Muscle of leg (tissue), 3 donors: ENCODE measurements at regions not wholly inside any gene's neighbourhood (a gene's known extent, or its start where the extent isn't known, plus 50 kb on each side); places are given as distances from the start of the nearest gene placed in this dataset.

ENCODE experiments used
- DNase-seq: peaks from one replicate; pipeline ENCODE4 v3.0.0; 2013
- H3K27ac ChIP-seq: one replicate; pipeline ENCODE4 v1.5.1; 2013; ENCODE audit warnings: mild to moderate bottlenecking, low read length, control low read depth
- H3K27me3 ChIP-seq: one replicate; pipeline ENCODE4 v1.6.1; 2013; ENCODE audit warnings: low read length; ENCODE audit not compliant: control insufficient read depth, insufficient read depth
- H3K36me3 ChIP-seq: one replicate; pipeline ENCODE4 v1.6.1; 2013; ENCODE audit warnings: low read length; ENCODE audit not compliant: control insufficient read depth, insufficient read depth
- H3K4me1 ChIP-seq: one replicate; pipeline ENCODE4 v1.6.1; 2013; ENCODE audit warnings: low read length; ENCODE audit not compliant: control insufficient read depth, insufficient read depth
- H3K4me3 ChIP-seq: one replicate; pipeline ENCODE4 v1.5.1; 2013; ENCODE audit warnings: low read length, control low read depth
- H3K9me3 ChIP-seq: replicated peaks from 2 replicates; pipeline ENCODE4 v1.6.1; 2013; ENCODE audit warnings: low read depth, low read length; ENCODE audit not compliant: control insufficient read depth
- WGBS: methylation state at CpG from one replicate; pipeline ENCODE4 v1.1.5; 2013; ENCODE audit warnings: missing lambda C conversion rate; ENCODE audit not compliant: insufficient coverage; 5-methylcytosine and 5-hydroxymethylcytosine counted together

DNA sequence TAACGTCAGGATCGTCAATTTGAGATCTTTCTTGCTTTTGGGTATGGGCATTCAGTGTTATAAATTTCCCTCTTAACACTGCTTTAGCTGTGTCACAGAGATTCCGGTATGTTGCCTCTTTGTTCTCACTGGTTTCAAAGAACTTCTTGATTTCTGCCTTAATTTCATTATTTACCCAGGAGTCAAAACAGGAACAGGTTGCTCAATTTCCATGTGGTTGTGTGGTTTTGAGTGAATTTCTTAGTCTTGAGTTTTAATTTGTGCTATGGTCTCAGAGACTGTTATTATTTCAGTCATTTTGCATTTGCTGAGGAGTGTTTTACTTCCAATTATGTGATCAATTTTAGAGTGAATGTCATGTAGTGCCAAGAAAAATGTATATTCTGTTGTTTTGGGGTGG is 153.1 kb downstream of the PCDH17 start:
- H3K4me3 ChIP-seq, result no peak overlapping the region

DNA sequence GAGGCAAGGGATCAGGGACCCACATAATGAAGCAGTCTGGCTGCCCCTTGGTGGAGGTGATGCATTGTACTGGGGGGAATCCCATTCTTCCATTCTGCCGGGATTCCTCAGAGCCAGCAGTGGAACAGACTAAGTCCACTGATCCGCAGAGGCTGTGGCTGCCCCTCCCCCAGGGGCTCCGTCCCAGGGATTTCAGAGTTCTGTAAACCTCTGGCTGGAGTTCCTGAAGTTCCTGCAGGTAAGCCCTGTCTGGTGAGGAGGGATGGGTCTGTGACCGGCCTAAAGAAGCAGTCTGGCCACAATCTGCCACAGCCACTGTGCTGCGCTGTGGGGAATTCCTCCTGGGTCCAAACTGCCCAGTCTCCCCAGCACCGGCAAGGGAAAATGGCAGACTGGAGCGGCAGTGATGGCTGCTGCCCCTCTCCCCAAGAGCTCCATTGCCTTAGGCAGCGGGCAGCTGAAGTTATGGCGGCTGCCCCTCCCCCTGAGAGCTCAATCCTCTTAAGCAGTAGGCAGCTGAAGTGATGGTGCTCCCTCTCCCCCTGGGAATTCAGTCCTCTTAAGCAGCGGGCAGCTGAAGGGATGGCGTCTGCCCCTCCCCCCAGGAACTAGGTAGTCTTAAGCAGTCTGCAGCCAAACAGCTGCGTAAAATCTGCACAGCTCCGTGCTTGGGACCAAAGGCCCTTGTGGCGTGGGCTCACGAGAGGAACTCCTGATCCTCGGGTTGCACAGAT is 155.7 kb downstream of the PCDH17 start:
- WGBS, result 86% methylated on average over 13 of the region's 16 CpGs
- H3K27me3 ChIP-seq, result no peaks in the 10 kb centered on the region
- no peak overlapping the region for H3K27ac ChIP-seq
- no peaks in the 10 kb centered on the region for H3K36me3 ChIP-seq
- no peaks in the 10 kb centered on the region for H3K4me1 ChIP-seq
- H3K4me3 ChIP-seq, result no peak overlapping the region
- no peaks in the 10 kb centered on the region for H3K9me3 ChIP-seq
- DNase-seq, result peak; percentile 6

More for the DNA sequence above, 153.1 kb downstream of the PCDH17 start:
- Histone ChIP-seq H3K9me3 (no peaks in the 10 kb centered on the region), H3K27ac (no peak overlapping the region), H3K4me1 (no peaks in the 10 kb centered on the region), H3K36me3 (no peaks in the 10 kb centered on the region), H3K27me3 (no peaks in the 10 kb centered on the region)
- DNase-seq, result no peak
- no CpG with 5 or more reads among the region's 3 CpGs for WGBS

DNA sequence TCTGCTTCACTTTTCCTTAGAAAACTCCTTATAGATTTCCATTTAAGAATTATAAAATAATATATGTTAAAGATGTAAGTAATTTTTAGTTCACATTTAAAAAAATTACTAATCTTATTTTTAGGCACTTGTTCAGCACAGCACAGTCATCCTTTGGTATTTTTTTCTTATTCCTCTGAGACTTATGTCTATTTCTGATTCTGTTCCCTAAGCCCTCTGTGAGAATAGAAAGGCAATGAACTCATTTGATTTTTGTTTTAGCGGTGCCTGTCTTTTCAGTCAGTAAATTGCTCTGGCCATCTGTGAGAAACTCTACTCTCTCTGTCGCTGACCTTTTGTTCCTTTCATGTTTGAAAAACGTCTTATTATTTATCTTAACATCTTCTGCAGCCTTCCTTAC is 168.1 kb downstream of the PCDH17 start:
- Histone ChIP-seq H3K9me3 (no peaks in the 10 kb centered on the region), H3K27ac (no peak overlapping the region), H3K4me1 (no peaks in the 10 kb centered on the region), H3K27me3 (no peaks in the 10 kb centered on the region), H3K36me3 (no peaks in the 10 kb centered on the region), H3K4me3 (no peak overlapping the region)
- WGBS, result 17% methylated on average over 1 of the region's 3 CpGs
- DNase-seq, result peak; percentile 11

DNA sequence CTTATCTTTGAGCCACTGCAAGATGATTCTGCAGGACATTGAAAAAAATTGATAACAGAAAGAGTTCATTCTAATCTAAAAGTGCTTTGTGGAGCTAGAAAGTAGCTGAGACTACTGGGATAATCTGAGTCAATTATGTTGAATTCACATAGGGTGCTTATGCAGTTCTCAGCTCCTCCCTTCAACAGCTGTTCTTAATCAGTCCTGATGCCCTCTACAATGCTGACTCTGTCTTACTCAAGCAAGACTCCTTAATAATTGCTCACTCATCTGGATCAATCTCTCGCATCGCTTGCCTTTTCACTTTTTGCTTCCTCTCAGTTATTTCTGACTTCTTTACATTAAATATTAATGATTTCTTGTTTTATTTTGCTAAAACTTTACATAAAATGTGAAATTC is 182.1 kb downstream of the PCDH17 start:
- no peak for DNase-seq
- Histone ChIP-seq H3K9me3 (no peaks in the 10 kb centered on the region), H3K4me3 (no peak overlapping the region), H3K4me1 (no peaks in the 10 kb centered on the region), H3K27me3 (no peaks in the 10 kb centered on the region), H3K27ac (no peak overlapping the region), H3K36me3 (no peaks in the 10 kb centered on the region)
- no CpG with 5 or more reads among the region's 2 CpGs for WGBS

DNA sequence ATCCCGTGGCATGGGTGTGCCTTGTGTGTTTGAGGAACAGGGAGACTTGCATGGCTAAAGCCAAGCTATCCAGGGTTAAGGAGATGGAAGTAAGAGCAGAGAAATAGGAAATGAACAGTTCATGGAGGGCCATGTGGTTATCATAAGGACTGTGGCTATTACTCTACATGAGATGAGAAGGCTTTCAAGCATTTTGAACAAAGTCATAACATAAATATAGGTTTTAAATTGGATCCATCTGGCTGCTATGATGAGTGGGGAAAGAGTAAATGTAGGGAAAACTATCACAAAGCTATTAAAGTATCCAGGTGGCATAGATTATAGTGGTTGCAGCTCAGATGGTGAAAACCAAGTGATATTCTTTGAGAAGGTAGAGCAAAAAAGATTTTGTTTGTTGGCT is 184.1 kb downstream of the PCDH17 start:
- H3K36me3 ChIP-seq, result no peaks in the 10 kb centered on the region
- H3K4me1 ChIP-seq, result no peaks in the 10 kb centered on the region
- H3K27ac ChIP-seq, result no peak overlapping the region
- no peaks in the 10 kb centered on the region for H3K27me3 ChIP-seq
- DNase-seq, result no peak
- H3K9me3 ChIP-seq, result no peaks in the 10 kb centered on the region
- 29% methylated on average over 1 of the region's 1 CpG for WGBS
- no peak overlapping the region for H3K4me3 ChIP-seq

DNA sequence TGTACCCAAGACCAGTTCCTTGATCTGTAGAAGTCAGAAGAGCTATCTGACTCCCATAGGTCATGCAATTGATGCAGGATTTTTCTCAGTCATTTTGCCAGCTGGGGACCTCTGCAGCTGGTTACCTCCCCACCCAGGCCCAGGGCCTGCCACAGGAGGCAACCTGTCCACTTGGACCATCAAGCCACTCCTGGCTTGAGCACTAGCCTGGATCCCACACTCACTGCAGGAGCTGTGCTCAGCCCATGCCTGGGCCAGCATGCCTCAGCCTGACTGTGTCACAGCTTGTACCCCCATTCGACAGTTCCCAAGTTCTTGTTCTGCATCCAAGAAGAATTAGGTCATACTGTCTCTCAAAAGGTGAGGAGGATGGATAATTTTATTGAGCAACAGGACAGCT is 189.4 kb downstream of the PCDH17 start:
- Histone ChIP-seq H3K4me3 (no peak overlapping the region), H3K4me1 (no peaks in the 10 kb centered on the region), H3K27ac (no peak overlapping the region), H3K9me3 (peaks cover 2% of the 10 kb centered on the region), H3K36me3 (no peaks in the 10 kb centered on the region), H3K27me3 (no peaks in the 10 kb centered on the region)
- DNase-seq, result no peak
- 100% methylated on average over 1 of the region's 1 CpG for WGBS

DNA sequence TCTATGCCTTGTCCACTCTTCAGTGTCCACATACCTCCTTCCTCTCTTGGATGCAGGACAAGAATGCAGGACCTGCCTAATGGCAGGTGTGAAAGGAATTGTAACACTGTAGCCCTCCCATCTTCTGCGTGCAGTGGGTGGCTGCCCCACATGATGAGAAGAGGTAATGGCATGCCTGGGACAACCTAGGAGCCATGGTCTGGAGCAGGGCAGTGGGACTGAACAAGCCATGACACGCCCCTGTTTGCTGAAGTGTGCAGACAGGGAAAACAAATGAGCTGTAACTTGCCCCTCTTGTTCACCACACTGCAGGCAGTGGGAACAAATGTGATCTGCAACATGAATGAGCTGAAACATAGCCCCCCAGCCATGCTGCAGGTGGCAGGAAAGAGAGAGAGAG is 192.2 kb downstream of the PCDH17 start:
- Histone ChIP-seq H3K27ac (no peak overlapping the region), H3K4me3 (no peak overlapping the region), H3K9me3 (peaks cover 2% of the 10 kb centered on the region), H3K27me3 (no peaks in the 10 kb centered on the region), H3K36me3 (no peaks in the 10 kb centered on the region), H3K4me1 (no peaks in the 10 kb centered on the region)
- WGBS, result 100% methylated on average over 2 of the region's 2 CpGs
- no peak for DNase-seq

DNA sequence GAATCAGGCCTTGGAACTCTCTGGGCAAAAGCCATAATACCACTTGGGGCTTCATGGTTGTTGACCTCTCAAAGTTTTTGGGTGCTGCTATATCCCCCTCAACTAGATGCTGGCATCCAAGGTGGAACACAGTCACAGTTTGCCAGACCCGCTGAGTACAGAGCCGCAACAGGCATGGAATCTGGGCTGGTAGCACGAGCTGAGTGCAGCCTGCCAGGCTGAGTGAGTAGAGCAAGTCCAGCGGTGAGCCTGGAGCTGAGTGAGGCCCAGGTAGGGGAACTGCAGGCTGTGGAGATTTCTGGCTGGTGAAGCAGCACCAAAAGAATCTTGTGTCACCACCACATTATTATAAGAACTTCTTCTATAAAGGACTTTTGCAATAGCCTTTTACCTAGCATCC is 192.6 kb downstream of the PCDH17 start:
- Histone ChIP-seq H3K36me3 (no peaks in the 10 kb centered on the region), H3K27ac (no peak overlapping the region), H3K4me3 (no peak overlapping the region), H3K4me1 (no peaks in the 10 kb centered on the region), H3K9me3 (peaks cover 2% of the 10 kb centered on the region), H3K27me3 (no peaks in the 10 kb centered on the region)
- DNase-seq, result no peak
- 77% methylated on average over 3 of the region's 4 CpGs for WGBS

DNA sequence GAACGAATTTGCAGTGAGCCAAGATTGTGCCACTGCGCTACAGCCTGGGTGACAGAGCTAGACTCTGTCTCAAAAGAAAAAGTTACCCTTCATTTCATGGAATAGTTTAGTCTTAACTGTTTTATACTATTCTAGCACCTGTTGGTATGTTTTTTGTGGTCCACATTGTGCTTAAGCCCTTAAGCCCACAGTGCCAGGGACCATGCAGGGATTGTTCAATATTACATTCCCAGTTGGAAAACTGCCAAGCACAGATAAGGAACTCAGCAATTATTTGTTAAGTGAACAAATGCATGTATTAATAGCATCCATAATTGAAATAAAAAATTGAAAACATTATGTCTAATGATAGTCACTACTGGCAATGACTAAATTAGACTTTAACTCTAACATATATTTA is 193.5 kb downstream of the PCDH17 start:
- H3K27me3 ChIP-seq, result no peaks in the 10 kb centered on the region
- H3K36me3 ChIP-seq, result no peaks in the 10 kb centered on the region
- DNase-seq, result no peak
- H3K4me1 ChIP-seq, result no peaks in the 10 kb centered on the region
- H3K27ac ChIP-seq, result no peak overlapping the region
- WGBS, result 100% methylated on average over 1 of the region's 2 CpGs
- peaks cover 2% of the 10 kb centered on the region for H3K9me3 ChIP-seq
- H3K4me3 ChIP-seq, result no peak overlapping the region

DNA sequence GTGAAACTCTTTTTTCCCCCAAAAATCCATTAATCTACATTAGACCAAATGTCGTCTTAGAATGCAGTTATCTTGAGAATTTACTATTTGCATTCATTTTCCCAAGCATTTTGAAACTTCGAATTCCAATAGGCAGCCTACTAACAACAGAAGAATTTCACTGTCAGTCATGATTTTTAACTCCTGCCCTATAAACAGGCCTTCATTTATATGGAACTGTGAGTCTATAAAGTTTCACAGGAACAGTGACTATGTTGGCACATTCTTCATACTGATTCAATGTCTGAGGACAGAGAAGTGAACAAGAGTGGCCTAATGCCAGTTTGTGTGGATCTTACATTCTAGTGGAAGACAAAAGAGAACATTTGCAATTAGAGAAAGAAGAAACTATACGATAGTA is 198.0 kb downstream of the PCDH17 start:
- DNase-seq, result no peak
- Histone ChIP-seq H3K27me3 (no peaks in the 10 kb centered on the region), H3K9me3 (no peaks in the 10 kb centered on the region), H3K36me3 (no peaks in the 10 kb centered on the region), H3K4me3 (no peak overlapping the region), H3K4me1 (no peaks in the 10 kb centered on the region), H3K27ac (no peak overlapping the region)
- WGBS, result 80% methylated on average over 1 of the region's 3 CpGs

DNA sequence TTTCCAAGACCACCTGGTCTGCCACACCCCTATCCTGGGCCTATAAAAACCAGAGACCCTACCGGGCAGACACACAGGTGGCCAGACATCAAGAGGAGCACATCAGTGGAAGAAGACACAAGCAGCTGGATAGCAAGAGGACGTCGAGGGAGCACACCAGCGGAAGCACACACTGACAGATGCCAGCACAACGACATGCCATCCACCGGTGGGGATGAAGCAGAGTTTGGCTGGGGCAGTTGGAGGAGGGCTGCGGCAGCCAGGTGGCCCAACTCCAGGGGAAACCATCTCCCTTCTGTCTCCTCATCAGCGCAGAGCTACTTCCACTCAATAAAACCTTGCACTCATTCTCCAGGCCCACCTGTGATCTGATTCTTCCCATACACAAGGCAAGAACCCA is 200.6 kb downstream of the PCDH17 start:
- Histone ChIP-seq H3K27me3 (no peaks in the 10 kb centered on the region), H3K27ac (no peak overlapping the region), H3K9me3 (no peaks in the 10 kb centered on the region), H3K4me3 (no peak overlapping the region), H3K36me3 (no peaks in the 10 kb centered on the region), H3K4me1 (no peaks in the 10 kb centered on the region)
- WGBS, result 80% methylated on average over 7 of the region's 8 CpGs
- DNase-seq, result no peak
